Fibroblast of peridontal ligament (primary cell): ENCODE measurements at regions not wholly inside any gene's neighbourhood (a gene's known extent, or its start where the extent isn't known, plus 50 kb on each side); places are given as distances from the start of the nearest gene placed in this dataset.
A peak's percentile ranks its signal among the peaks of the same experiment; 100 is the strongest.

ENCODE experiments used
- DNase-seq: peaks from one replicate; pipeline ENCODE4 v3.0.0-alpha.2; 2010; ENCODE audit errors: extremely low read depth

DNA sequence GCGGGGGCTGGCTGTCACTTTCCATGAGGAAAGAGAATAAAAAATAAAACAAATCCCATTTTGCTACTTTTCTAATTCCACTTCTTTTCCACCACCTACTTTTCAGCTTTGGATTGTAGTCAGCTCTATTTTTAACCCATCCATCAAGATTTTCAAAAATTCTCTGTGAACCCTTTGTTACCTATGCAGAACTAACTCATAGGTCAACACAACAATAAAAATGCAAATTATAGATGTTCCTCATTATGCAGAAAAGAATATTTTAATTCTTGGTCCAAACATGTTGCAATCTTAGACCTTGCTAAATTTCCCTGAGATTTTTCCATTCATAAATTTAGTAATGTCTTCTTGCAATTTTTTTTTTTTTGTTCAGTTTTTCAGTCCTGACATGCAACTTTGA, 454.5 kb downstream of the ADAMTS20 start:
- DNase-seq: no peak

DNA sequence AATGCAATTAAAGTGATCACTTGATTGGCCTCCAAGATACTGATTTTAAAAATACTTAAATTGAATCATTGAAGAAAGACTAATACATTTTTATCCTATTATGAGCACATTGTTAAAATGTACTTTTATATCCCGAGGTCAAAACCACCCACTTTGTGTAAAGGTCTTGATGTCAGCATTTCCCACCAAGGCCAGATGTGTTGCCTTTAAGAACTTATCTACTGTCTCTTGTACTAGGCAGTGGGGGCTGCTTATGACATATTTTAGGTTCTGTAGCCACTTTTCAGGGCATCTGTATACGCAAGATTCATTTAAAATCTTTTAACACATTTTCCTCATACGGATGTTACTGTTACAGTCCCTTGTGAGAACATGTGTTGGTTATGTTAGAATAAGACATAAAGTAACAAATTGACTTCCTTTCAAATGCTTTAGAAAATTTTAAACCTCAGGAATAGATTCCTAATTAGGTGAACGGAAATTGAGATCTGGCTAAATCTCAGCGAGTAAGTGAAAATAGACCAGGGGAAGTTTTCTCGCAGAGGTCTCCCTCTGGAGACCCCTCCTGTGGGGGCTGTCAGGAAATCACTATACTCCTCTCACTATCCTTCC, 456.2 kb downstream of the ADAMTS20 start:
- no peak for DNase-seq

DNA sequence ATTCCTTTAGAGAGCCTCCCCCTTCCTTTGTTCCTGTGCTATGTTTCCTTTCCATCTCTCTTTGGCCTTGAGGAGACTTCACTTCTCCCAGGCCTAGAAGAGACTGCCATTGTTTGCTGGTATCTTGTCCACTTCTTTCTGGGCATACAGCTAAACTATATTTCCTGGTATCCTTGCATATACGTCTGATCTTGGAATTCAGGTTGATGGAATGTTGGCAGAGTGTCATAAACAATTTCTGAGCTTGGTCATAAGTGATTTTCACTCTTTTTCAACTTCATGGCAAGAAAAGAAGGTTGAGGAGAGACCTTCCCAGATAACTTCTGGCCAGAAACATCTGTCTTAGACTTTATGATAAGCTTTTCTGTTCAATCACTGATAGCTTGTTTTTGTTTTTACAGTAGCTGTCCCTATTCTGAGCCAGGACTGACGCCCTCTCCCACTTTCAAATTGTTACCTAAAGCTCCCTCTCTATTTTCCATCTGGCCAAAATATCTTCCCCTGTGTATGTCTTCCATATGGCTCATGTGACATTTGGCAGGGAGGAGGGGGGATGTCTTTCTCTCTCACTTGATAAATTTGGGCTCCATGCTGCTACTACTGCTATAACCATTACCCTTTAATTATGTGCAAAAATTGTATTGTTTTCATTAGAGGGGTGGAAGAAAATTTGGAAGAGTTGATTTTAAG, 457.0 kb downstream of the ADAMTS20 start:
- no peak for DNase-seq

DNA sequence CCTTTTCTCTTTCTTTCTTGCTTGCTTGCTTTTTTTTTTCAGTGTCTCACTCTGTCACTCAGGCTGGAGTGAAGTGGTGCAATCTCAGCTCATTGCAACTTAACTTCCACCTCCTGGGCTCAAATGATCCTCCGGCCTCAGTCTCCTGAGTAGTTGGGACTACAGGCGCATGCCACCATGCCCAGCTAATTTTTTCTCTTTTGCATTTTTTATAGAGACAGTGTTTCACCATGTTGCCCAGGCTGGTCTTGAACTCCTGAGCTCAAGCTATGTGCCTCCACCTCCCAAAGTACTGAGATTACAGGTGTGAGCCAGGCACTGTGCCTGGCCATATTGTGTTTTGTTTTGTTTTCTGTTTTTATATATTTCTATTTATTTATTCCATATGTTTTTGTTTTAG, 461.0 kb downstream of the ADAMTS20 start:
- no peak for DNase-seq

DNA sequence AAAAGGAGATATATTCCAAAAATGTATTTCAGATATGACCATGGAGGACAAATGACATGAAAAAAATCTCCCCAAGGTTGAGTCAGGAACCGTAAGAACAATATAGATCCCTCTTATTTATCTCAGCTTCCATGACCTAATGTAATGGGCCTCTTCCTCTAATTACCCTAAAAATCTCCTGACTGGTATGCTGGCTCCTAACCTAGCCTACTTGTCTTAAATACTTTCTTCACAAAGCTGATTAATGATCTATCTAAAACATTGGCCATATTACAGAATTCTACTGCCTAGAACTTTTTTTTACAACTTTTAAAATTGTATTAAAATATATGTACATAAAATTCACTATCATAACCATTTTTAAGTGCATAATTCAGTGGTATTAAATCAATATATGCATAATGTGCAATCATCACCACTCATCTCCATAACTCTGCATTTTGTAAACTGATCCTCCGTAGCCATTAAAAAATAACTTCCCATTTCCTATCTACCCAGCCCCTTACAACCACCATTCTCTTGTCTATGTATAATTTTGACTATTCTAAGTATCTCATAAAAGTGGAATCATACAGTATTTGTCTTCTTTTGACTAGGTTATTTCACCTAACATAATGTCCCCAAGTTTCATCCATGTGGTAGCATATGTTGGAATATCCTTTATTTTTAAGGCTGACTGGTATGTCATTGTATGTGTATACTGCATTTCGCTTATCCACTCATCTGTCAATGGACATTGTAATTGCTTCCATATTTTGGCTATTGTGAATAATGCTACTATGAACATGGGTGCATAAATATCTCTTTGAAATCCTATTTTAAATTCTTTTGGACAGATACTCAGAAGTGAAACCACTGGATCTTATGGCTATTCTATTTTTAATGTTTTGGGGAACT, 464.6 kb downstream of the ADAMTS20 start:
- DNase-seq: no peak

DNA sequence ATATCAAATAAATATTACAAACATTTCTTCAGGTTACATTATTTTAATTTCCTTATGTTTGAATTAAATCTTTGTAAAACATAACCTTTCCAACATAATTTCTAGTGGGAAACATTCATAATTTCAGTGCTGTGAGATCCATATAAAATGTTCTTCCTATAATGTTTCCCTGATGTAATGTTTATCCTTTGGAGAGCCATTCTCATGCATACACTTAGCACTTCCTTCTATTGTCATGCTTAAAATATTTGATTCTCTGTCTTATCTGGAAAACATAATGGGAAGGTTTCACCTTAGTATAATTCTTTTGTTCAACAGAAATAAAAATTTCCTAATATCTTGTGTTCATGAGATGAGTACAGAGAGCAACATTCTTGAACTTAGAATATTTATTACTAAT, 472.5 kb downstream of the ADAMTS20 start:
- no peak for DNase-seq

DNA sequence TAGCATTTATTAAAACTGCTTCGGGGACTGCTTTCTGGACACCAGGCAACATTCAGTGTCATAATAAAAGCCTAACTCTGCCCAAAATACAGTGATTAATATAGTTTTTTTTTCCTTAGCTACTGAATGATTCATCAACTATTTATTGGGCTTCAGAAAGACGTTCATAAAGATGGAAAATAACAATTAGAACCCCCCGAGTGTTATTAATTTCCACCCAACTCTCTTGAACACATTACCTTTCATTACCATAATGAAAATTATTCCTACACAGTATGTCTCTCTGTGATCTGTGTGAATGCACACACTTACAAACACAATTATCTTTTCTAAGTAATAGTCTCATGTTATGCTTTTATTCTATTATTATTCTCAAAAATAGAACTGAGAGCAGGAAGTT, 473.0 kb downstream of the ADAMTS20 start:
- no peak for DNase-seq

DNA sequence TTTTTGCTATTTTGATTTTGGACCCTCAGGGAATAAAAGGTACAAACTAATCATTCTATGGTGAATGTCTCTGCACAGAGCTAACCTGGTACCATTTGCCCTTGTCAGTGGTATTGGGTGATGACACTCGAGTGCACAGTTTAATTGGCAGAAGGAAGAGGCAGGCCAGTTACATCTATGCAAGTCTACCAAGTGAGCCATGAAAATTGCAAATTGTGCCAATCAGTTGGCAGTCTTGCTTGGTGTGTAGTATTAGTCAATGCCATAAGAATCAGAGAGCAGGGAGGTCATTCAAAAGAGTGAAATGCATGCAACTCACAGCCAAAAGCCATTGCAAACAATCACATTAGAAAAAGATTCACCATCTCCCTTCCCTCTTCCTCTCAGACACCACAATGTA, 479.6 kb downstream of the ADAMTS20 start:
- no peak for DNase-seq

DNA sequence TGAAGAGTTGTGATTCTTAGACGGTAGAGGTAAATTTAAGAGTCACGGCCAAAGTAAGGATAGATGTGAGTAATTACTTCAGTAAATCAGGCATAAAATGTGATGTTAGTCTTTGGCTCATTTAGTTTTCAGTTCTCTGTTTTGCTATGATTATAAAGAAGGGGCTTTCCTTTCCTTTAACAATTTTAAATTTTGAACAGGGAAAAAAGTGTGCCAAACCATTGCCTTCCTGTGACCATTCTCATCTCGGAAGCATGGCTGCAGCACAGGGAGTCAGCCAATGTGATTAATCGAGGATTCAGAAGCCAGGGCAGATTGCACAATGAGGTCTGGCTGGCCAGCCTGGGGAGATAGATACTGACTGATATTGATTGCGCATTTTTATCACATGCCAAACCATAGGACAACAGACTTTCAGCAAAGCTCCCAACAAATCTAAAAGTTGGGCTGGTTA, 480.2 kb upstream of the PRICKLE1 start:
- peak; percentile 28 for DNase-seq

DNA sequence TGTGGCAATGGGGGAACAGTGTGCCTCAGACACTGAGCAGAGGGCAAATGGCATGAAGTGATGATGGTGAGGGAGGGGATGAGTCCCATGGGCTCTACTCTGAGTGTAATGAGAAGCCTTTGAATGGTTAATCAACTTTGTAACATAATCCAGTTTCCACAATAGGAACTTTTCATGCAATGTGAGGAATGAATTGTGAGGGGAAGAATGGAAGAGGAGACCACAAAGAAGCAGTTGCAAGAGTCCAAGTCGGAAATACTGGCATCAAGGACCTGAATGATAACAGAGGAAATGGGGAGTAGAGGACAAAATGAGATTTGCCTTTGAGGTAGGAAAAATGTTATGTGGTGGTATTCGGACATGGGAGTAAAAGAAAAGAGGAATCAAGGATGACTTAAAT, 476.9 kb upstream of the PRICKLE1 start:
- DNase-seq: peak; percentile 47

DNA sequence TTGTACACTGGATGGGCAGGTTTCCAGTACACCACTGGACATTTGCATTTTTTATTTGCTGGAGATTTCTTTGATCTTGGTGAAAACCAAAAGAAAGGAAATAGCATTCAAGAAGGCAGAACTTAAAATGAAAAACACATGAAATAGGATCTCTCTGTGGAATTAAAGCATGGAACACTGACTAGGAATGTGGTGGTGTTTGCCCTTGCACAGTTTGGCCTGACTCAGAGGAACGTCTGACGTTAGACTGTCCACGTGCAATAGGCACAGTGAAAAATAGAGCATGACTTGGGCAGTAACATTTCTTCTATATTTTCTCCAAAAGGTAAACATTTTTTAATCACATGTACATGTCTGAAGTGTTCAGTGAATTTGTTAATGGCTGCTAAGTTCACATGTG, 474.1 kb upstream of the PRICKLE1 start:
- DNase-seq: peak; percentile 91

DNA sequence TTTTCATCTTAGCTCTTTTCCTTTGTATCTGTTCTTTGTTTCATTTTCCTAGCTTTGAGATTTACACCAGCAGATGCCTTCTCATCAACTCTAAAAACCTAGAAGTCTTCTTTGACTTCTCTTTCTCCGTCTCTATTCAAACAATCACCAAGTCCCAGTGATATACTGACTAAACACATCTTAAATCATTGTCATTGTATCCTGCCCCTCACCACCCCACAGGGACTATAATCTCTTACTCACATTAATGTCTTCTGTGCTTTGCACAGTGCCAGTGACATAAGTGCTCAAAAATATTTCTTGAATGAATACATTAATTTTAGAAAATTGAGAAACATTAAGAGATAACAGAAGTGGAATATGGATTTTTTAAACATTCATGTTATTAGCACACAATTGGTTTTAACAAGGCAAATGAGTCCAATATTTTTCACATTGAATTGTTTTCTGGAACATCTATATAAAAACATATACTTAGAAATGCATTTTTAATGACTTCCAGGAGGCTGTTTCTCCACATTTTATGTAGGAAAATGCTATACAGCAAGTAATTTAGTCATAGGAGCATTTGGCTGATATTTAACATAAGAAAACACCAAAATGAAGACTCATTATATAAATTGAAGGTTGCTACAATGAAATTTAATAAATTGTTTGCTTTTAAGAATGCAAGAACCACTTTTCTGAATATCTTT, 472.8 kb upstream of the PRICKLE1 start:
- no peak for DNase-seq

DNA sequence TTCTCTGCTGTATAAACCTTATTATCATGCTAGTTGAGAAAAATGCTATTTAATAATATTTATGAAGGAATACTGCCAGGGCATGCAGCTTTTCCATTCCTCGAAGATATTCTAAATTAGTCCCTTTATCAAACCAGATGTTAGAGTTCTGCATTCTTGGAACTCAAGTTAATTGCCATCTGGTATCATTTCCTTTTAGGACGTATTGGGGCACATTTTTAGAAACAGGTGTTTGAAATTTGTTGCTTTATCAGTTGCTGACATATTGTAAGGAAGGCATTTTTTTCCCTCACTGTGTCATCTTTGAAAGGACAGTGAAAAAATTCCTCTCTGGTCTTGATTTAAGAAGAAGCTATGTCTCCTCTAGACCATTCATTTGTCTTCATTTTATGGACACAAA, 471.2 kb upstream of the PRICKLE1 start:
- peak; percentile 21 for DNase-seq

DNA sequence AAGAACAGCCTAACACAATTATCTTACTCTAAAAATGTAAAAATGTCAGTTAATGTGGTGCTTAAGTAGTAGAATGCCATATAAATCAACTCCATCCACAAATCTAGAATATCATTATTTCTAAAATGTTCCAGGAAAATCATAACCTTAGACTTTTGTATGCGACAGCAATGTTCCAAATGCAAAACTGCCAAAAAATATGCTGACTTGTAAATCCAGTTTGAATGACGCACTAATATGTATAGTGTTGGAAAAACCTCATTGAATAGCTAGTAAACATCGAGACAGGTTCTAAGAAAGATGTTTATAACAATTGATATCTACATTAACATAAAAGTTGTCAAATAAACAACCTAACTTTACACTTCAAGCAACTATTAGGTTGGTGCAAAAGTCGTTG, 469.1 kb upstream of the PRICKLE1 start:
- DNase-seq: no peak

DNA sequence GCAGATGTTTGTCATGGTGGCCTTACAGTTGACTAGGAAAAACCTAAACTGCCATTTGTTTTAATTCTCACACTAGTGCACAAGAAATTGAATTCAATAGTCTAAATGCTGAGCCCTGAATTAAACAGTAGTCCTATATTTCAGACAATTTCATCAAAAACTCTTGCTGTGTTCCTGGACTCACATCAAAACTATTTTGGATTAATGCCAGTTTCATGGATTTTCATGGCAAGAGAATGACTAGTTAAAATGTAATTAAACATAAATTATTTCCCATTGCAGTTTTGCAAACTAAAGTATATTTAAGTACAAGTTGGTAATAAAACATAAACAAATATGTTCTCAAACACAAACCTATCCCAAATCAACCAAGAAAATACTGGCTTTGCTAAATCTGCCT, 468.0 kb upstream of the PRICKLE1 start:
- DNase-seq: peak; percentile 16

DNA sequence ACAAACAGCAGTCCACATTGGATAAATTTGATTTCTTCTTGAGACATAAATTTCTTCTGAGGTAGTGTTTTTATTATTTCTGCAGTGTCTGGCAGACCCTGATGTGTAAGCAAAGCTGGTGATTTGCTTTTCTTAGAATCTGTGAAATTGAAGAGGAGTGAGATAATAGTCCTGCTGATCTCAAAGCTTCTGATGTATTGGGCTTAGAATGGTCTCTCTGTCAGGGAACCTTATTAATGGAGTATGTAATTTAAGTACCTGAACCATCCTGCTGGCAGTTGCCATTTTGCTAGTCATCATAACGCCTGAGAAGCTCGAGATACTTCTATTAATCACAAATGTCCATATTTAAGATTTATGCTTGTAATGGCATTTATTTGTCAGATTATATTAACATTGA, 464.5 kb upstream of the PRICKLE1 start:
- no peak for DNase-seq

DNA sequence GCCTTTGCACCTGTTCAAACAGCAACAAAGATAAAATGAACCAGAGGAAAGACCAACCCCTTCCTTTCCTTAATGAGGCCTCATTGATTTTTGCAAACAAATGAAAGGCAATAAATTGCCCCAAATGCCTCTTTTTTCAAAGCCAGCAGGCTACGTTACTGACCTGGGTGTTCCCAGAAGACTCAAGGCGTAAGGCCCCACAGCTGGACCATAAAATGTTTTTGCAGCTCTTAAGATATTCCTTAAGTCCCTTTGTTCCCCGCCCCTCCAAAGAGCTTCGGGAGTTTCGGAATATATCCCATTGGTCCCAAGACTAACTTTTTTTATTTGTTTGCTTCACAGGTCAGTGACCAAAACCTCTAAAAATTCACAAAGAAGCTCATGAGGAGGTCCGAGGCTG, 462.9 kb upstream of the PRICKLE1 start:
- DNase-seq: no peak

DNA sequence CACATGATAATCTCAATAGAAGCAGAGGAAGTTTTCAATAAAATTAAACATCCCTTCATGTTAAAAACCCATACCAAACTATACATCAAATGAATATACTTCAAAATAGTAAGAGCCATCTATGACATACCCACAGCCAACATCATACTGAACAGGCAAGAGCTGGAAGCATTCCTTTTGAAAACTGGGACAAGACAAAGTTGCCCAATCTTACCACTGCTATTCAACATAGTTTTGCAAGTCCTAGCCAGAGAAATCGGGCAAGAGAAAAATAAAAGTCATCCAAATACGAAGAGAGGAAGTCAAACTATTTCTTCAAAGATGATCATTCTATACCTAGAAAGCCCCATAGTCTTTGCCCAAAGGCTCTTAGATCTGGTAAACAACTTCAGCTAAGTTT, 454.7 kb upstream of the PRICKLE1 start:
- DNase-seq: no peak

DNA sequence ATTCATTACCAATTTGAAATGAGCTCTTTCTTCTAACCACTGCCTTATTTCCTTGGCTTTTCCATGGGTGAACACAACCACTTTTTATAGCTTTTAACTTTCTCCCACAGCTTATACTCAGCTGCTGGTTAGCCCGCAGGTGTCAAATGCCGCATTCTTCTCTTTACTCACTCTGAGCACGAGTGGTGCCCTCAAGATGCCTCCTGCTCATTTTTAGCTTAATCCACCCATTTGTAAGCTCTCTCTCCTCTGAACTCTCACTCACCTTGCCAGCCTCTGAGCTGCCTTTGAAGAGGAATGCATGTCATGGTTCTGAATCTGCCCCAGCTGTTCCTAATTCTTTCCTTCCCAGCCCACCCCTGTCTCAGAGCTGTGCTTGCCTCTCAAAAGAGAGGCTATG, 449.4 kb upstream of the PRICKLE1 start:
- DNase-seq: no peak

DNA sequence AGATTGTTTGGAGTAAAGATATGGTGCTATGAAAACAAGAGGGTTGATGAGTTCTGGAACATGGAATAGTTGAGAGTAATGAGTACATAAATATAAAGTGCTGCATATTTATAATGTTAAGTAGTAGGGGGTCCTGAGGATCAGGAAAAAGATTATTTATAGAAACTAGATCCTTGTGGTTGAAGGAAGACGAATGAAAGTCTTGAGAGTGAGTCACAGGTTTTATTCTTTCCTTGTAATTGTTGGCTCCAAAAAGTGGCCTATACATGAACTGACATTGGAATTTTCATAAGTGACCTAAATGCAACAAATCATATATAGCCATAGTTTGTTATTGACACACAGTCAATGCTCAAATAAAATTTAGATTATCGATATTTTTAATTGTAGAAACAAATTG, 440.4 kb upstream of the PRICKLE1 start:
- peak; percentile 19 for DNase-seq

DNA sequence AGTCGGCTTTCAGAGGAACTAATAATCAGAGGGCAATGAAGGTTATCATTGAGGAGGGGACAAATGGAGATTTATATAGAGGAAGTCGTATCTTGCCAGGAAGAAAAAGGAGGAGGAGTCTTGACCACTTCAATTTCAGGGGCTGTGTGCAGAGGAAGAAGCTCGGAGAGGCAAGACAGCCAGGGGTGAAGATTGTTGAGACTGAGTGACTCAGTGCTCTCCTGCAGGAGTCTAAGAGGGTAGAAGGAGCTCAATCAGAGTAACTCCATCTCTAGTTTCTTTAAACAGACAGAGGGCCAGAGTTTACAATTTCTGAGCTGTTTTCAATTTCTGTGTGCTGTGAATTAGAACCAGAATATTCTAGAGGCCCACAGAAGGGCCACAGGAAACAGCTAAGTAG, 439.3 kb upstream of the PRICKLE1 start:
- DNase-seq: peak; percentile 5

DNA sequence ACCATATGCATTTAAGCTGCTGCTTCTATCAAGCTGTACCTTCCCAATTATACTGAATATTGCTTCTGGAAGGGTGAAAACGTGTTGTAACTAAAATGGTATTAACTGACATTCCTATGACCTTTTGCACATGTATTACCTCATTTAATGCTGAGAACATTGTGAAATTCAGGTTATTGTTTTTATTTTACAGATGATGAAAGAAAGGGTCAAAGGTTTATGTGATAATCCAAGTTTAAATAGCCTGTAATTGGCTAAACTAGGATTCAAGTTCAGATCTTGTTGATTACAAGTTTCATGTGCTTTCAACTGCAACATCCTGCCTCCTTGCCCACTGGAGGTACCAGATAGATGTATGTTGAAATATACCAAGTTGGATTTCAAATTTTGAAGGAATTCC, 433.3 kb upstream of the PRICKLE1 start:
- no peak for DNase-seq
